Kidney capillary endothelial cell (primary cell): ENCODE measurements at regions not wholly inside any gene's neighbourhood (a gene's known extent, or its start where the extent isn't known, plus 50 kb on each side); places are given as distances from the start of the nearest gene placed in this dataset.

Experiments used
- DNase-seq: peaks from one replicate; pipeline ENCODE4 v3.0.0-alpha.2; 2018; ENCODE audit warnings: low spot score

DNA sequence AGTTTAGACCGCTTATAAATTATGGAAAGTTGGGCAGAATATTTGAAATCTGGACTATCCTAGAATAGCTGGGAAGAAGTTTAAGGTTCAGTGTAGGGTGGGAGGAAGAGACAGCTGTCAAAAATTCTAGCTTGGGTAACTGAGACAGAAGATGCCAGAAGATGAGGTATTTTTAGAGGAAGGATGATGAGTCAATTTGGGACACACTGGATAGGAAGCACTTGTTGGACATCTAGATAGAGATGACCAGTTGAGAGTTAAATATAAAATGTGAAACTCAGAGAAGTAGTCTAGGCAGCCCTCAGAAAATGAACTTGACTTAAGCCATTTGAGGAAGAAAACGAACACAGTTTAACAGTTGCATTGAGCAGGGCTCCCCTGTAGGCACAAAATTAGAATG, 137.9 kb upstream of the MAP9 start:
- DNase-seq = no peak

DNA sequence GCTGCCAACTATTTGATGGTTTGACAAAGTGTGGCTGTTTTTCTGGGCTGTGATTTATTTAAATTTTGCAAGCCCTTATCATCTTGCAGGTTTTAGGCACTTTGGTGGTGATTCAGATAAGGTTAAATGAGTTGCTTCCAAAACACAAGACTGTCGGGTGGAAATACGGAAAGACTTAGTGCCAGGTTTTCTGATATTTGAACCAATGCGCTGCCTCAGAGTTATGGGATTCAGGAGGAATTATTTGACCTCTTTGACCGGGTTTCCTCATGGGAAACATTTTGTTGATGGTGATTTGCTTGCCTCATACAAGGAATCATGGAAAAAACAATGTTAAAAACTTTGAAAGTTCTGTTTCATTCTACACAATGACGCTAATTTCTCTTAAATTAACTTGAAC, 136.1 kb upstream of the MAP9 start:
- DNase-seq = no peak

DNA sequence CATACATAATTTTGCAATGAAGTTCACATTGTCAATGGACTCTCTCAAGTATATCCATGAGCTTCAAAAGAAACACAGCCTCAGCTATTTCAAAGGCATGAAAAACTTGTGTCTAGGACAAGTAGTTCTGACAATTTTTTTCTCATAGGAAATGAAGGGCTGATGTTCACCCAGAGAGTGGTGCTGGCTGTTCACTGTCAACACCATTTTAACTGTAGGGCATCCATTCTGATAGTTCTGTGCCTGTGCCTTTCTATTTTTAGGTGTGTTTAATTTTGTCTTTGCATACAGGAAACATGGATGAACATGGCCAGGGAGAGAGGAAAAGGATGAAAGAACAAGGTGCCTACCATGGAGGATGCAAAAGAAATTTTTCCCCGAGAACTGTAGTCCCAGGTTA, 135.3 kb upstream of the MAP9 start:
- DNase-seq = no peak

DNA sequence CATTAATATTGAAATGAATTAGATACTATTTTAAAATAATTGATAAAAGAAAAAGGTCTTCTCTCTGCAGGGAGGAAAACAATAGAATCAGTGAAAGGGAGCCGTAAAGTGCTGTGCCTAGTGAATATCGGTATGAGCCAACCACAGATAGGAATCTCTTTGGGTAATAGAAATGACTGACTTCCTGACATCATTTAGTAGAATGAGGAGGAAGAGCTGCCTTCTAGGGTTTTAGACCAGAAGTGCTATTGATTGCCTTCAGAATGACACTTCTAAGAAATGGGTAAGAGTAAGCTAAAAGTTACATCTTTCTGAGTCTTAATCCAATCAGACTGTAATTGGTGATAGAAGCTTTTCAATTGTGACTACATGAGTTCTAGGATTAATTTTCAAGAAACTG, 134.0 kb upstream of the MAP9 start:
- no peak for DNase-seq

DNA sequence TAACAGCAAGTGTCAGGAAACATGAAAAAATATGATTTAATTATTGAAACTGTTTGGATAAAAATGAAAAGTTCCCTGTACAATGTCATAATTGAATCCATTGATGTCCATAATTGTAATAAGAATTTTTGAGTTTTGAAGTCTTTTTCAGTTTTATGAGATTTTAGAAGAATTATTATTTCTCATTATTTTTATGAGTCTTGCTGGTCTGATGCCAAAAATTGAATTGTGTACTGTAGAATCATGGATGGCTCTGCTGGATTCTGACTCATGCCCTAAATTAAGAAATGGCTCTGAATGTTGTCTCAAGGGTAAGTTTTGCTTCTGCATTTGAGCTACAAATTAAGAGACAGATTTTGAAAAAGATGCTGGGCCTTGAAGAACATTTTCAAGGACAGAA, 132.8 kb upstream of the MAP9 start:
- no peak for DNase-seq

DNA sequence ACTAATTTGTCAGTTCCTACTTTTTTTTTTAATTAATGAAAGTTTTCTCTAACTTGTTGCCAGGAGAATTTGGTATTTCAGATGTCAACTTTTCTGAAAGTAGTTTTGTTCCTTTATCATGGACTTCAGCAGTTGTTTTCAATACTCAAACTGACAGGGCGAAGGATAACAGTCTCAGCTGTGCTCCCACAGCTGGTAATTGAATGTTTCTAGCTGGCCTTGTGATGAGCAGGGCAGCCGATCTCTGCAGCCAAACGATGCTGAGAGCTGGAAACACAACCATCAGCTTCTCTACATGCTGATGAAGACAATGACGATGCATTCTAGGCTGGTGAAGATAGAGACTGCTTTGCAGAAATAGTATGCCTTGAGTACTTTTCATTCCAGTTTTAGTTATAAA, 130.0 kb upstream of the MAP9 start:
- no peak for DNase-seq

DNA sequence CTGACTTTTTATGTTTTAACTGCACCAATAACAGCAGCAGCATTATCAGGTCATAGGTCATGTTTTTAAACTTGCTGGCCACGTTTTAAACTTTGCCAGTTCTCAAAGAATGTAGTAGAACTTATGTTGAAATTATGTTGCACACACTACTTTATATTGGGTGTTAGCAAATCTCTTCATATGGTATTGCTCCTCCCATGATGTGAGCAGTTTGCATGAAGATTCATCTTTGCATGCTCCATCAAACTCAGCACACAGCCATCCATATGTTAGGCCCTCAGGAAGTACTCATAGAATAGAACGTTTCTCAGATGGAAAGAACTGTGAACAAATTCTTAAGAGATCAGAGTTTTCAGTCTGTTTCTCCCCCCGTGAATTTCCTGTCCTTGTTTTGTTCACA, 128.6 kb upstream of the MAP9 start:
- no peak for DNase-seq

DNA sequence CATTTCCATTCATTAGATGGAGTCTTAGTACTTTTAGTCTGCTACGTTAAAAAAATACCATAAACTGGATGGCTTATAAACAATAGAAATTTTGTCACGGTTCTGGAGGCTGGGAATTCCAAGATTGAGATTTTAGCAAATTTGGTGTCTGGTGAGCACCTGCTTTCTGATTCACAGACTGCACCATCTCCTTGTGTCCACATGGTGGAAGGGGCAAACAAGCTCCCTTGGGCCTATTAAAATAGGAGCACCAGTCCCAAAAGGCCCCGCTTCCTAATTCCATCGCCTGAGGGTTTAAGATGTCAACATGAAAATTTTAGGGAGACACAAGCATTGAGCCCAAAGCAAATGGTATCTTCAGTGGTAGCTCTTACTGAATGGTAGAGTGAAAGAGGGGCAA, 120.5 kb upstream of the MAP9 start:
- no peak for DNase-seq

DNA sequence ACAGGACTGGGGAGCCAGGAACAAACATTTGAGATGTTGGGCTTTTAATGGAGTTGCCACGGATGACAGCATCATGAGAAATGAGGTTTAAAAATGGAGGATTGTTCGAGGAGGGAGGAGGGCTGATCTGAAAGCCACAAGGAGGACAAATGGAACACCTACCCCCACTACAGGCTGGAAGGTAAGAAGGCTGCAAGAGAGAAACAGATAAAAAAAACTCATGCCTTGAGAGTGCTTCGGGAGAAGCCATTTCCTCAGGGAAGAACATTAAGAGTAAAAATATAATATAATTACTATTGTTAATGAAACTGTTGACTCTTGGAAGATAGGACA, 119.5 kb upstream of the MAP9 start:
- DNase-seq = no peak

DNA sequence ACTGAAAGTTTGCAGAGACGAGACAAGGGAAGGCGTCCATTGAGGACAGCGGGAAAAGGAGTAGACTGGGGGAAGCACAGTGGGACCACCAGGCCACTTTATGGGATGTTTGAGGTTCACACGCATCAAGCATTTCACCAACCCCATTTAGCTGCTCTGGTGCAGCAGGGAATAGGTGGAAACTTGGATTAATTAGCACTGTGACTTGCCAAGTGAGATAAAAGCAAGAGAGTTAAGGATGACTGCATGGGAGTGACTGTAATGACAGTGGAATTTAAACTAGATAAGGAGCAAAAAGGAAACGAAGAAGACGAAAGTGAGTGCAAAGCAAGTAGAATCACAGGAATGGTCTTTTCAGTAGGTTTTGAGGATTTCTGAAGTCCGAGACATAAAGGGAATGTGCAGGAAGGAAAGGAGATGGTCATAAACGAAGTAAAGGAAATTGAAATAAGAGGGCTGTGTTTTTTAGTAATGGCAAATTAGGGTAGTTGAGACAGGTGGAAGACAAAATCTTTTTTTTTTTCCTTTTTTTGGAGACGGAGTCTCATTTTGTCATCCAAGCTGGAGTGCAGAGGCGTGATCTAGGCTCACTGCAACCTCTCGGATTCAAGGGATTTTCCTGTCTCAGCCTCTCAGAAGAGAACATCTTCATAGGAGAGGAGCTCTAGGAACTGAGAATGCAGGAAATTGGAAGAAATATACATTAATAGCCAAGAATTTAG, 119.0 kb upstream of the MAP9 start:
- DNase-seq = no peak

DNA sequence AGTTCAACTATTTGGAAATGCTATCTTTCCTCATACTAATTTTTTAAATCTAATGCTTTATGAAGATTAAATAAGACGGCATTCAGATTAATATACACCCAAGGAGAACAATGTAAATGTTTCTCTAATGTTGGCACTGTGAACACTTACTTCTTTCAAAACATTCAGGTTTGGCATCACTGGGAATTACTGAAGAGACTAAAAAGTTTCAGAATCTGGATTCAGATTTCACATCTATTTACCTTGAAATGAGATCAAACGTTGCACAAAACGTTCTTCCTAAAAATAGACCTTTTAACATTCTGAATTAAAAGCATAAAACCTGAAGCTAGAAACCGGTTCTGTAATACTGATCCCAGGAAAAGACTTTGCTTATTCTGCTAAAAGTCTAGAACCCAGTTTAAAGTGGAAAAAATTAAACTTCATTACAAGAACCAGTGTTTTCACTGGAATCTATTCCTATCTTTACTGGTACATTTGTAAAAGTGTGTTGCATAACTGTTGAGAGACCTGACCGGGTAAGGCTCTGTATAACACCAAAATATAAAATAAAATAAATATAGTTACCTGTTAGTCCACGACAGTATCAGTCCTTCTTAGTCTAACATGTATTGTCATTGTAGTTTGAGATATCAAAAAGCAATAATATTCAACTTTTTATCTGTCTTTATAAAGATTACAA, 117.4 kb upstream of the MAP9 start:
- no peak for DNase-seq

DNA sequence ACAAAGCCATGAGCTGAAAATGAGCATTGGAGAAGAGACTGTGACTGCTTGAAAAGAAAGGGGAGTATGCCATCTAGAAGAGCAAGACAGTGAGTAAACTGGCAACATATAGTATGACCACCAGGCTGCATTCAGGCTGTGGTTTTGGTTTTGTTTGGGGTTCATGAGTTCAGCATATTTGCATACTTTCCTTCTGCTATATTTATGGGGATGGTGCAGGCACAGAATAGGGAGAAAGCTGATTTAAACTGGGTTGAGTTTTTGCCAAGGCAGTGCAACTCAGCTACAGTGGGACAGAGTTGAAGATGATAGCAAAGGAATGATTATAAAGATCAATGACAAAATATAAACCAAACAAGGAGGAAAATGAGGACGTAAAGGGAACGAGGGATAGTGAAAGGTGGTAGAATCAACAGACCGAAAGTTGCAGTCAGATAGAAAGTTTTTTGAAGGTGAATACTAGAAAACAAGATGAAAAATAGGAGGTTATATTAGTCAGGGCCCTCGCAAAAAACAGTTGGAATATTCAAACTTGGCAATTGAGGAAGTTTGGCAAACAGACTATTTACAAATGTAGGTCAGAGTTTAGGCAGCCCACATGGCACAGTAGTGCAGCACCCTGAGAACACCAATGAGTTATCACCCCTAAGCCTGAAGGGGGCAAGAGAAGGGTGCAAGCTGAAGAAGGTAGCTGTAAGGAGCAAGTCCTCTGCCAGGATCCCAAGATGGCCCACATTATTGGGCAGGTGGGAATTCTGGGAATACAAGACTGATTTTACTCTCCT, 114.8 kb upstream of the MAP9 start:
- DNase-seq = no peak

DNA sequence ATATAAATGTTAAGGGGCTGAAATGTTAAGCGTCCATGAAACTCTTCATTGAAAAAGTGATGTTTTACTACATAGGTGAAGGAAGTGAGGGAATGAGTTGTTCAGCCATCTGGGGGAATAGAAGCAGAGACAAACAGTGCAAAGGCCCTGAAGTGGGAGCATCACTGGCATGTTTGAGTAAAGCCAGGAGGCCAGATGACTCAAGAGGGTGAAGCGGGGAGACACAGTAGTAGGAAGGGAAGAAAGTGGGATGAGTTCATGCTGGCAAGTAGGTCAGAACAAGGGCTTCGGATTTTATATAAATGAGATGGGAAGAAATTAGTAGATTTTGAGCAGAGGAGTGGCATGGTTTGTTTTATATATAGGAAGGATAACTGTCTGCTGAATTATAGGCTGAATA, 112.5 kb upstream of the MAP9 start:
- DNase-seq = no peak

DNA sequence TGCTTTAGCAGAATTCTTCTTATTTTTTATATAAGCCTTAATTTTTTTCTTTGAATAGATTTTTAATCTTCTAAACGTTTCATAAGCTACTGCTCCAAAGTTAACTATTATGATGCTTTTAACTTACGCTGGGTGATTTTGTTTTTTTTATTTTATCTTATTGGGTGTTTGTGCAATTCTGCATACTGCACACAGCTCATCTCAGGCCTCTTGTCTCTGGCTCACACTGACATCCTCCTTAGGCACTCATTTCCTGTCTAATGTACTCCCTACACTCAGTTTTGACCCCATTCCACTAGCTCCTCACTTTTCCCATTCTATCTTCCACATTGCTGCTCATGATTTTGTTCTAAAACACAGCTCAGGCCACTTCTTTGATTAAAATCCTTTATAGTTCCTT, 111.9 kb upstream of the MAP9 start:
- DNase-seq = no peak

DNA sequence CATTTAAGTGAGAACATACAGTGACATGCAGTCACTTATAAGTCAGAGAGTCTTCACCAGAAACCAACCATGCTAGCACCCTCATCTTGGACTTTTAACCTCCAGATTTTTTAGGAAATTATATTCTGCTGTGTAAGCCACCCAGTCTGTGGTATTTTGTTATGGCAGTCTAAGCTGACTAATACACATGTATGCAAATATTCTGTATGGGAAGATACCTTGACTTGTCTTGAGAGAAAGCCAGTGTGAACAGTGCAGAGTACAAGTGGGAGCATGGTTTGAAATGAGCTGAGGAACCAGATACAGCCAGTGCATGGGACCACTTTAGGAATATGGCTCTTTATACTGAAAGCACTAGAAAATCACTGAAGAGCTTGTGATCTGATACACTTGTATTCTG, 110.4 kb upstream of the MAP9 start:
- DNase-seq = no peak

DNA sequence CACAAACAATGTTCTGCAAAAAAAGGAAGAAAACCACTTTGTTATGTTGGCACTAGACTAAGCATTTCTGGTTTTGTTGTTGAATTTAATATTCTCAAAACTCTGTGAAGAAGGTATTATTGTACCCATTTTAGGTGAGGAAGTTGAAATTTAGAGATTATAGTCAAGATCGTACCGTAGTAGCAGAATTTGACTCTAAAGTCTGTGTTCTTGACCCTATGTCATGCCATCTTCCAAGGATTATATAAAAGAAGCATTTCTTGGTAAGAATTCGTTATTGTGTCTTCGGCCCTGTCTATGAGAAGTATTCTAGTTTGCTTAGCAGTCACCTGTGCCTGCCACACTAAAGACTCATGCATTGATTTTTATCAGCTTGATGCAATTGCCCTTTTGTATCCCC, 104.4 kb upstream of the MAP9 start:
- DNase-seq = no peak

DNA sequence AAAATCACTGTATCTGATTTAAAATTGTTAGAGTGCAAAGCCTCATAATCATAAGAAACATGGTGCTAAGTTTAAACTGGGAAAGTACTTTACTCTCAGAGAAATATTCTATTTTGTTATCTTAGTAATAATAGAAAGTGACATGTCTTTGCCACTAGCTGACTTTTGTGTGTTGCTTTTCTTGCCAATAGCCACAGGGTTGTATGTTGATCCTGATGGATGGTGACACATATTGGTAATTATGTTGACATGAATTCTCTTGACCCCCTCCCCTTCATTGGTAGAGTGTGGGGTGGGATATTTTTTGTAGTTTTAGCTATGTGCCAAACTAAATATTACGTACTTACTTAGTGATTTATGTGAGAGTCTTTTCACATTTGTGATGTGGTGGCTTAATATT, 103.1 kb upstream of the MAP9 start:
- DNase-seq = no peak

DNA sequence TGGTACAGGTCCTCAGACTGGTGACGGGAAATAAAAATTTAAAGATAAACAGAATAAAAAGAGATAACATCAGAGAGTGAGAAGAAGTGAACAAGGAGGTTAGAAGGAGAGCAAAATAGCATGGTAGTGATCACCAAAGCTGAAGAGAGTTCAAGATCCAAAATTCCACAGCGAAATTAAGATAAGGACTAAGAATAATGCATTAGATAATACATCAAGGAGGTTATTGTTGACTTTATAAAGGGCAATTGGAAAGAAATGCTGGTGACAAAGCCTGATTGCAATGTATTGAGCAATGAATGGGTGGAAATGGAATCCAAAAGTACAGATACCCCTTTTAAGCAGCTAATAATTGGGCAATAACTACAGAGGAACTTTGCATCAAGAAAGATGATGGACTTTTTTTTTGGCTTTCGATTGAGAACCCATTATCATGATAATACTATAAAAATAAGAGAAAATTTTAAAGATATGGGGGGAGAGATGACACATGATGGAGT, 101.6 kb upstream of the MAP9 start:
- no peak for DNase-seq

DNA sequence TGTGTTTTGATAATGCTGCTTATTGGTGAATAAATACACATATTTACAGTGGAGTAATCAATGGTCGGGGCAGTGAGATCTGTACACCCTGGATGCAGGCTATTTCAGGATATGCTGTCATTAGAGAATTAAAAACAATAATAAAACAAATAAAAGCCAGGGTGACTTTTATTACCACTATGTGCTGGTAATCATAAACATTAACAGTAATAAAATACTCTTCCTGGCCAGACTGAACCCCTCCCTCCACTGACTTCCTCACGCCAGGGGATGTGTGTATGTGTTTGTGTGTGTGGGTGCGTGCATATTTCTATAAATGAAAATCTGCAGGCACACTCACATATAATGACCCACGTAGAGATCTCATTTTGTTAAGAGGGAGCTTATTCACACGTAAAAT, 98.0 kb upstream of the MAP9 start:
- no peak for DNase-seq

DNA sequence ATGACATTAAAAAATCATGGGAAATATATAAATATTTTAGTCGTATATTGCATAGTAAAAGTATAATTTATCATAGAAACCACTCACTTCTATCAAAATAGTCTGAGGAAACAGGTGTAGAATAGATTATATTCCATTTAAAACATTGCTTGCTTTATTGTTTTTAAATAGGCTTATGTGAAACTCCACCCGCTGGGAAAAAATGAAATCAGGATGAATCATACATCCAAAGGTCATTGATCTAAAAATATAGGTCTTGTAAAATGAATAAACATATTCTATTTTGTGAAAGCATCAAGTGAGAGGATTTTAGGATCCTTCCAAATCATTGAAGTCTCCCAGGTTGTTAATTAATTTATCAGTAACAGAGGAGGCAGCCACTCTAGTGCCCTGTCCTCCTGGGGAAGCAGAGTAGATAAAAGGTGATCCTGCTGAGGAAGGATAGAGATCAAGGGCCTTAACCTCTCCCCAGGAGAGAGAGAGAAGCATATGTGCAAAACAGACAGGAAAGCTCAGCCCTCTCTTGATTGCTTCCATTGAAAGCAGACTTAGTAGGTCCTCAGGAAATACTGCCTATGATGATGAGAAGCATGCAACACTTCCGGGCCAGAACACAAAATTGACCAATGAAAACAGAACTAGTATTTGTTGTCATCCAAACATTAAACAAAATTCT, 96.8 kb upstream of the MAP9 start:
- DNase-seq = no peak

DNA sequence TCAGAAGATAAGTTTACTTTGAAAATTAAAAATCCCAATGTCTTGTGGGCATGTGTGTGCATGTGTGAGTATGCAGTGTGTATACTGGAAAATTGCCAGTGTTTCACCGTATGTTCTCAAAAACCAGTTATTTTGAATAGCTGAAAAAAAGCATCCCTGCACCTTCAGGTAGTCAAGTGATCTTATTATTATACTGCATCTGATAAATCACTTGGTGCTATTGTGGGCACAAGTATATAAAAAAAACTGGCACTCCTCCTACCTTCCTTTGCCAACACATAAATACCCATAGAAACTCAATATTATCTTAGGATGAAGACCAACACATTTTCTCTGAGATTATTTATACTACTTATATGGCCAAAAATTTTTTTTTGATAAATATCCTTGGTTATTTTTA, 91.5 kb upstream of the MAP9 start:
- DNase-seq = no peak

DNA sequence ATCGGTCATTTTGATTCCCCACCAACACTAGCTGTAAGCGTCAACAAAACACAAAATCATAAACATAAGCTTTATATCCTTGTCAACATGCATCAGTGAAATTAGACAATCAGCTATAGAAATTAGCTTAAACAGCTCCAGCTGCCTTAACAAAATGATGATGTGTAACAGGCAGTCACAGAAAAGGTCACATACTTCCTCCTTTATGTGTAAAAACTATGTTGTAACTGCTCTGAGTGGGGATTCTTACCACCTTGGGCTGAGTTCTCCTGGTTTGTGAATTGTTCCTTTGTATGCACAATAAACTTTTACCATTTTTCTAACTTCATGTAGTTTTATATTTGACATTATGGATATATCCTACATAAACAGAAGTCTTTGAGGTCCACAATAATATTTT, 73.9 kb upstream of the MAP9 start:
- DNase-seq = no peak

DNA sequence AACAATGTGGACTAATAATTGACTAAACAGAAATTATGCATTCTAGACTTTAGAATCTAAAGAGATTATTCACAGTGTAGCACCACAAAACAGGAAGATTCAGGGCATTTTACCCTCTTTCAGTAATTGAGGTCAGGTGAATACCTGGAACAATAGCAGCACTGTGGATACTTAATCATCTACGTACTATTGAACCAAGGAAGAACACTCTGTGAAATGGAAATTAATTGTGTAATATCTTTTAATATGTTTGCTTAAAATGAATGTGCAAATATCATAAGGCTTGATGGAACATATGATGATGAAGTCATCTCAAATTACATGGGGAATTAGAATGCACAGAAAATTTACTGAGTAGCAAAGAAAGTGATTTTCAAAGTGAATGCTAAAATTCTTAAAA, 68.5 kb upstream of the MAP9 start:
- DNase-seq = no peak
